GM18519 (cell line): ENCODE measurements at regions not wholly inside any gene's neighbourhood (a gene's known extent, or its start where the extent isn't known, plus 50 kb on each side); places are given as distances from the start of the nearest gene placed in this dataset.

Experiments used
- ATAC-seq: cut with Tn5 transposase; IDR thresholded peaks from one replicate; pipeline ENCODE4 v1.9.1; 2021; ENCODE audit warnings: mild to moderate bottlenecking, moderate library complexity; ENCODE audit not compliant: unreplicated experiment, low FRiP score

DNA sequence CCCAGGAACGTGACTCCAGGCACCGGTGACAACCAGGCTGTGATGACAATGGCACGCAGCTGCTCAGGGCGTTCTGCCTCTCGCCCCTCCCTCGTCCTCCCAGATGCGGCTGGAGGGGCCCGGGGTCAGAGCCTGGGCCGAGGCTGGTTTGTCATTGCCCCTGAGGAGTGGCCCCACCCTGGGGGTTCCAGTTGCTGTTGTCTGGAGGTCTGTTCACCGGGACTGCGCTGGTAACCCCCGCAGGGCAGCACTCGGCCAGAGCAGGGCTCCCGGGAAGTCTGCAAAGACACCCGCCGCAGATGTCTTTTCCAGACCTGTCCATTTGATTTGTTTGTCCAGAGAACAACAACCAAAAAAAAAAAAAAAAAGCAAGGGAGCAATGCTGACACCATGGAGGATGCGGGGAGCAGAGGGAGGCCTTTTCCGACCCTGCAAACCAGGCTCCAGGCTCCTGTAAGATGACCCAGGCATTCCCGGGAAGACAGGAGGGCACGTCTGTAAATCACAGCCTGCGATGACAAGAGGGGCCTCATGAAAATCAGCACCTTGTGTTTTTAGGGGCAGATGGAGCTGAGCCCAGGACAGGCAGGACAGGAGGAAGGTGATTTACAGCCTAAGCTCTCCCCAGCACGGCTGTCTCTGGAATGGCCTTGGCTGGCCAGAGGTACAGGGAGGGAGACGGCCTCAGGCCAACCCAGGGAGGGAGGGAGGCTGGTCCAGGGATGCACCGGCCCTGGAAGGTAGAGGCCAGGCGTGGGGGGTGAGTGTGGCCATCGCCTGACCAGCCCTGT lies 189.3 kb downstream of the ERMARD start:
- ATAC-seq: no peak

DNA sequence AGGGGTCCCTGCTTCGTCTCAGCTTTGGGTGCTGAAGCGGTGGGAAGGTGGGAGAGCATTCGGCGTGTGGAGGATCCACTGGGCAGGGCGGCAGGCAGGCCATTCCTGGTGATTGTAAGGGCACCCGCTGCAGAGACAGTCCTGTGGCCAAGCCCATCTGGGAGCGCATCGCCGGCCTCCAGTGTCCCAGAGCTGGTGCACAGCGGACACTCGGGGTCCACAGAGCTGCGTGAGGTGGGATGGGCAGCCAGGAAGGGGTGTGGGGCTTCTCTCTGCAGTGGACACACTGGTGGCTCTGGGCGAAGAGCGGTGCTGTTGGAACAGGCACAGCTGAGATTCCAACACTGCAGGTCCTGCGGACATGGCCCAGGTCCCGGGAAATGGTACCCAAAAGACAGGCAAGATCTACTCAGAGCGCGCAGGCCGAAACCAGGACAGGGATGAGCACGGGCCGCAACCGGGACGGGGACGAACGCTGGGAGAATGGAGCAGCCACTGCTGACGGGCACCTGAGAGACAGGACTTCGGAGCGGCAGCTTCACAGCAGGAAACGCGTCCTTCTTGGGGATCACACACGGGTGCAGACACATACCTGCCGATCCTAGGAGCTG lies 188.2 kb downstream of the ERMARD start:
- ATAC-seq: no peak

- no peak for ATAC-seq
These were observed 187.3 kb downstream of the ERMARD start for GRCh38 chr6:169938731-169939130.

GRCh38 chr6:169938262-169938701 lies 186.9 kb downstream of the ERMARD start:
- no peak for ATAC-seq

GRCh38 chr6:169937389-169938261 lies 186.2 kb downstream of the ERMARD start:
- no peak for ATAC-seq

DNA sequence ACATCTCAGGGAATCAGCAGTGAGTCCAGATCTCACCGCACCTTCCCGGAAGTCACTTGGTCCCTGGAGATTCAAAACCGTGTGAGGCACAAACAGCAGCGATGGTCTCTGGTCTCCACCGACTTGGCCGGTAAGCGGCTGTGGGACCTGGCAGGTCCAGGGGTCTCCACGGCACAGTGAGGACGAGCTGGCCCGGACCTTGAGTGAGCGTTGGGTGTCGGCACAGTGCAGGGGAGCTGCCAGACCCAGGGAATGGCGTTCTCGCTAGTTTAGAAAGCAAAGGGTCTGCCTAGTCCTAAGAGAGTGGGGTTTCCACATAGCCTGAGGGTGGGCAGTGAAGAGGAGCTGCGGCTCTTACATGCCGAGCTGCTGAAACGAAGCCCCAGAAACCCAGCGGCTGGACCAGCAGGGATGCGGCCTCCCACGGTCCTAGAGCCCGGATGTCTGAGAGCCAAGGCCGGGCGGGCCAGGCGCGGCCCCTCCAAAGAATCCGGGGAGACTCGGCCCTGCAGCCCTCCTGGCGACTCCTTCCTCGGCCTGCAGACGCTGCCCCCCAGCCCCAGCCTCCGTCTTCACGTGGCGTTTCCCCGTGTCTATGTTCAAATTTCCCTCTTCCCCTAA lies 185.0 kb downstream of the ERMARD start:
- ATAC-seq: no peak

GRCh38 chr6:169935861-169936260 lies 184.4 kb downstream of the ERMARD start:
- no peak for ATAC-seq

DNA sequence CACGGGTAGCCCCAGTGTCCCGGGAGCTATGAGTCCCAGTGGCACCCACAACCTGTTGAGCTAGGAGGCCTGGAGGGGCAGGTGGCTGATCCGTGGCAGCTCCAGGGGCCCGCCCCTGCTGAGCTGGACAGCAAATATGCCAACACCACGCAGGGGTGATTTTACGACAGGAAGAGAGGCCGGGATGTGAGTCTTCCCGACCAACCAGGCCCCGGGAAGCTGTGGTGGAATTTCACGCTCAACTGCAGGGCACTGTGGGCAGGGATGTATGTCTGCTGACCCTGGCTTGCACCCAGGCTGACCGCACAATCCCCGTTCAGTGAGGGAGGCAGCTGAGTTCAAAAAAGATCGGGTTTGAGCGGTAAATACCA lies 183.9 kb downstream of the ERMARD start:
- ATAC-seq: no peak

GRCh38 chr6:169934699-169935347 lies 183.4 kb downstream of the ERMARD start:
- no peak for ATAC-seq

GRCh38 chr6:169933839-169934698 lies 182.6 kb downstream of the ERMARD start:
- no peak for ATAC-seq

DNA sequence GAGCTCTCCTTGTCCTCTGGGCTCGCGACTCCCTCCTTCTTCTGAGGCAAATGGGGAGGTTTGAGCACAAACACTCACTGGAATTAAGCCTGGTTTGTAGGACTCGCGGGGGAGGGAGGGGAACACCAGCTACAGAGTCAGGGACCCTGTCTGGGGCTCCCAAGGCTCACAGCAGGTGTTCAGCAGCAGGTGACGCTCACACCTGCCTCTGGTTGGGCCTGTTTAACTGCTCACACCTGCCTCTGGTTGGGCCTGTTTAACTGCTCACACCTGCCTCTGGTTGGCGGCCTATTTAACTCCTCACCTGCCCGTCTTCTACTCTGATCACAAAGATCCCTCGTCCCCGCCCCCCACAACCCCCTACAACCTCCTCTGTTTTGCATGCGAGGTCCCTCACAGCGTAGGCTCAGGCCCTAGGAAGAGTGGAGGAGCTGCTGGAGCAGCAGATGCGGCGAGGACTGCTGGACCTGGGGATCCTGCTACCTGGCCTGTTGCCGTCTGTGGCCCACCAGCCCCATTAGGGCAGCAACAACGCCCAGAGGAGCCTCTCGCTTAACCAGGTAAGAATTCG lies 181.9 kb downstream of the ERMARD start:
- no peak for ATAC-seq

DNA sequence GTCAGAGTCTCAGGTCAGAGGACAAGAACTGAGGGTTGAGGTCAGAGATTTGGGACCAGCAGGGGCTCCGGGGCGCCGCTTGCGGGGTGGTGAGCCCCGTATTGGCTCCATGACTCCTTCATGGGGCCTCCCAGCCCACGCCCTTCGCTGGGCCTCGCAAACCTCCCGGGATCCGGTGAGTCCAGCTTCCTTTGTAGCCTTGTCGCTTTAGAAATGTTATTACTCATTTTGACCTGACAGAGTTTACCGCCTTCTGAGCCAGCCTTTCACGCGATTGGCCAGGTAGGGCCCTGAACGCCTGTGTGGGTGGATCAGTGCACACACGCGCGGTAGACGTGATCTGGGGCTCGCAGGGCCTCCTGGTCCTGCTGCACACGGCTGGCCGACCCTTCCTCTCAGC lies 181.1 kb downstream of the ERMARD start:
- ATAC-seq: no peak

DNA sequence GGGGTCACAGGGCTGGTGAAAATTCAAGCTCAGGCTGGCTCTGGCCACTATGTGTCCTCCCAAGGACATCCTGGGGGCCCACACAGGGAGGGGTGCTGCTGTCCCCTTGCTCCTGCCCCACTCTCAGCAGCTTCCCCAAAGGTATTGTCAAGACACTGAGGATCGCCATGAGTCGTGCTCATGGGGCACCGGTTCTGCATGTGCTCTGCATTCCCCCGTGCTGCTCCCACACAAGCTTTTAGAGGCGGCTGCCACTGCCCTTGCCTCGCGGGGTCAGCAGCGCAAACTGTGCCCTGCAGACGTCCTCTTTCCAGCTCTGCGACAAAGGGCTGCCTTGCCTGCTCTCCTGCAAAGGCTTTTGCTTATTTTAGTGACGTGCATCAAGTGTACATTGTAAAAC lies 179.8 kb downstream of the ERMARD start:
- no peak for ATAC-seq

- no peak for ATAC-seq
These were observed 179.4 kb downstream of the ERMARD start for GRCh38 chr6:169930799-169931198.

DNA sequence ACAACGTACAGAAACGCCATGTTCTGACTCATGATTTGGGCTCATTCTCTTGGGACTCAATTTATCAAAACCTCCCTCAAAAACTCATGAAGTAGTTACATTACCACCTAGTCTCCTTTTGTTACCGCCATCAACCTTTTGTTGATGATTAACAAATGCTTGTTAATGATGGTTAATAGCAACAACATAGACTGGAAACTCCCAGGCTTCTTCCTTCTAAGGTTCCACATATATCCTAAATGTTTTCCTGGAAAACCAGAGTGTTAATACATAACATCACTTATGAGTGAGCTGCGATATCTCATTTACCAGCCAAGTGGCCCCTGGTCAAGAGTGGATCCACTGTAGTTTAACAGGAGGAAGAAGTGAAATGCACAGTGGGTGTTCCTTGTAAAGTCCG lies 176.3 kb downstream of the ERMARD start:
- ATAC-seq: no peak

- ATAC-seq: no peak
These were observed 175.4 kb downstream of the ERMARD start for GRCh38 chr6:169926617-169927417.

- ATAC-seq: no peak
These were observed 172.3 kb downstream of the ERMARD start for GRCh38 chr6:169923468-169924464.
